ENCODE measurements at regions not wholly inside any gene's neighbourhood (a gene's known extent, or its start where the extent isn't known, plus 50 kb on each side); places are given as distances from the start of the nearest gene placed in this dataset.
A peak's percentile ranks its signal among the peaks of the same experiment; 100 is the strongest.

DNA sequence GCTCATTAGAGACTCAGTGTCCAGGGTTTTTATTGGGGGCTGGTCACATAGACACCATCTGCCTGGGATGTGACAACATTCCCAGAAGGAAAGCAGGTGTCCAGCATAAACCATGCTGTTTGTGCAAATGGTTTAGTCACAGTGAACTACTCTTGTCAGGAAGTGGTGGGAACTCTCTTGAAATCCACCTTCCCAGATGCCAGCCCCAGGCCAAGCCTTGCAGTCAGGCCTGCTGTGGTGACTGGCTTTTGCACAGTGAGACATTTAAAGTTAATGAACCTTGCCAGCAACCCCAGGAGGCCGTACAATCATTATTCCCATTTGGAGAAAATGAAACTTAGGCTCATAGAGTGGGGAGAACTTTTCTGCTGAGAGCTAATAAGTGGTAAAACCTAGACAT lies 242.5 kb upstream of the KCNG1 start:
- no peak for DNase-seq

DNA sequence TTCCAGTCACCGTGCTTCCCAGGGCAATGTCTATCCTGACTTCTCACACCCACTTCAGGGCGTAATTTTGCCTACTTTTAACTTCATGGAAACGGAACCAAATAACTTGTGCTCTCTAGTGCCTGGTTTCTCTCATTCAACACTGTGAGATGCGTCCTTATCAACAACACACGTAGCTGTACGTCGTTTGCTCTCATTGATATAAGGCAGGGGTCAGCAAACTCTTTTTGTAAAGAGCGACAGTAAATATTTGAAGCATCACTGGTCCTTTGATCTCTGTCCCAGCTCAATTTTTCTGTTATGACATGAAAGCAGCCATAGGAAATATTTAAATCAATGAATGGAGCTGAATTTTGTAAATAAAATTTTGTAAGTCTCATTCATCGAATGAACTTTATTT lies 239.3 kb upstream of the KCNG1 start:
- DNase-seq: no peak

DNA sequence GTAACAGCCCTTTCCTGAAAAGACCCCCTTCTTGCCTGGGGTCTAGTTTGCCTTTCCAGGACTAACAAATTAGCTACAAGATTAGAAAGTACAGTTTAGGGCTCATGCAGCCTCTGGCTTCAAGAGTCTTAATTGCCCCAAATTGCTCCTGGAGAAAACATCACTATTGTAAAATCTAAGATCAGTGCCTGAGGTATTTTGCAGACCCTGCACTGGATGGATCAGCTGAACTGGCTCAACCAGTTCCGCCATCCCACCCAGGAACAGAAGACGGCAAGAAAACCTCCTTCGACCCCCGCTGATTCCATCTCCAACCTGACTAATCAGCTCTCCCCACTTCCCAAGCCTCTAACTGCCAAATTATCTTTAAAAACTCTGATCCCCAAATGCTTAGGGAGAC lies 236.5 kb upstream of the KCNG1 start:
- DNase-seq: no peak

DNA sequence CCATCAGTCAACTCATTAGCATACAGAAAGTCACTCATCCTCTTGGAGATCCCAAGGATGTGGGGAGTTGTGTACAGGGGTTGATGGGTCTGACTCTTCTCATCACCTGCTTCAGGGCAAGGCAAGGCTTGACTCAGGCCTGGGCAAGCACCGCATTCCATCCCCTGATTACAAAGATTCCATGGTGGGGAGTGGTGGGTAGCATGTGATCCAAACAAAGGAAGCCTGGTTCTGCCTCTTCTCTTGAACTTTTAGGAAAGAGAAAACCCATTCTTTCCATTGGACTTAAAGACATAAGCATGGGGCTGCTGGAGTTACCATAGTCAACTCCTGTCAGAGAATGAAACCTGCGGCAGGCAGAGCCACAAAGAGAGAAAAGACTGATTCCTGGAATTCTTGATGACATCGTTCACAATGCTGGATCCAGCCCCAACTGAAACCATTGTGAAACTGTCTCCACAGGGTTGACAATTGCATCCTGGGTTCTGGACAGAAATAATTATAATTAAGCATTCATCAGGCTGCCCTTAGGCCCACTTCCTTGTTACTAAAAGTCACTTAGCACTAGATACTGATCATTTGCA lies 235.8 kb upstream of the KCNG1 start:
- DNase-seq: no peak

DNA sequence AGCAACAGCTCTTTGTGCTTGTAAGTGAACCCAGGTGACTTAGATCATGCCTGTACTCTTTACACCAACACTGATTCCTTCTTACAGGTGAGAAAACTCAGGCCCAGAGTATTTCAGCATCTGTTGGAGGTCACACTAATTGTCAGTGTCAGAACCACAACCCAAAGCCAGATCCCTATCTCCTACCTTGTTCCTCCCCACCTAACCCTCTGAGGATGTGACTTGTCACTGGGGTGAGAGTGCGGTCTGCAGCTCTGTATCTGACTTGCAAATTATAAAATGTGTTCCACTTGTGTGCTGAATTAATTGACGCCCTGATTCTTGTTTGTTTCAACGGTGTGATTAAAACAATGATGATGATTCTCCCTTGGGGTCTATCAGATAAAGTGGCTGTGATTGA lies 232.5 kb upstream of the KCNG1 start:
- no peak for DNase-seq

DNA sequence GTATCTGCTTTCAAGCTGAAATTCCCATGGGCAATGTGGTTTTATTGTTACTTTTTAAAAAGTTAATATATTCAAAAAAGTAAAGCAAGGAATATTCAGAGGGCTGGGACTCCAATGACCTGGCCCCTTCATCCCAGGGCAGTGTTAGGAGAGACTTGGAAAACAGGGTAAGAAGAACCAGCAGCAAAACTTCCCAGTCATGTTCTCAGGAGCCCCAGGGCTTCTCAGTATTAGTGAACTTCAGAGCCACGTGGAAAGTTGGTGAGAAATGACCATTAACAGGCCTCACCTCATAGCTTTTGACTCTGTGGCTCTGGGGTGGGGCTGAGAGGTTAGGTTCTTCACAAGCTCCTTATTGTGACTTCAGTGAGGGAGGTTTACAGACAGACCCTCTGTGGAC lies 230.4 kb upstream of the KCNG1 start:
- DNase-seq: no peak

DNA sequence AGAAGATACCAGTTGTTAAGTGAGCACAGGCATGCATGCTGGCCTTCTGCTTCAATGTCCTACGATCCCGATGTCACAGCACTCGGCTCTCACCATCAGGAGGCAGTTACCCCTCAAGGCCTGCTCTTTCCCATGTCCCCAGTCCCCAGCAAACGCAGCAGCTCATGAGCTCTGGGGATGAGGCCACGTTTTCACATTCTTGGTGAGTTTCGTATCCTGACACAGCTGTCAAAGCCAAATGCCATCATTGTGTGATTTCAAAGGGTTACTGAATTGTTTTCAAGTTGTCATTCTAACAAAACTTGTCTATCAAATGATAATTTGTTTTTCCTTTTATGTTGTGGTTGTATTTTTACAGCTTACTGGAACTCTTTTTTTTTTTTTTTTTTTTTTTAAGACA lies 226.9 kb upstream of the KCNG1 start:
- no peak for DNase-seq

DNA sequence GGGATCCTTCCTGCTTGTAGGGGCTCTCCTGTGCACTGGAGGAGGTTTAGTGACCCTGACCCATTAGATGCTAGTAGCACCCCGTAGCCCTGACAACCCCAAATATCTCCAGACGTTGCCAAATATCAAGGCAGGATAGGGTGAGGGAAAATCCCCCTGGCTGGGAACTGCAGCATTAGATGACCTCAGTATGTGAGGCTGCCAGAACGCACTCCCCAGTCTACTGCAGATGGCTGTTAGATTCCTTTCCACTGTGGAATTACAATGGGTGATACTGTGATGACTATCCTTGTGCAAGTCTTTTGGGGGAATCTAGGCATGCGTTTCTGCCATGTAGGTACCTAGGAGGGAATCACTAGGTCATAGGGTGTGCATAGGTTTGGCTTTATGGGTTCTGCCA lies 226.3 kb upstream of the KCNG1 start:
- no peak for DNase-seq

DNA sequence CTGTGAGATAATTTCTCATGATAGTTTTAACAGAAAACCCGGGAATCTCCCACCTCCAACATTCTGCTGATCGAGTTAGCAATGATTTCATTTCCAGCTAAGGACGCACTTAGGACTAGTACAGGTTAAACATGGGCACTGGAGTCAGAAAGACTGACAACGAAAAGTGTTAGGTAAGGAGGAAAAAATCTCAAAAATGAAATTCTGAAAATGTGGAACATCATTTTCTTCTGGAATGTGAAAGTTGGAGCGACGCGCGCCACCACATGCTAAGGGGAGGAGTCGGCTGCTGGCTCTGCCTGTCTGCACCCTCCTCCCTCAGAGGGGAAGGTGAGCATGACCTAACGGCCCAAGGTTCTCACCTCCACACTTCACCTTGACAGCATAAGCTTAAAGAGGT lies 221.6 kb upstream of the KCNG1 start:
- no peak for DNase-seq

DNA sequence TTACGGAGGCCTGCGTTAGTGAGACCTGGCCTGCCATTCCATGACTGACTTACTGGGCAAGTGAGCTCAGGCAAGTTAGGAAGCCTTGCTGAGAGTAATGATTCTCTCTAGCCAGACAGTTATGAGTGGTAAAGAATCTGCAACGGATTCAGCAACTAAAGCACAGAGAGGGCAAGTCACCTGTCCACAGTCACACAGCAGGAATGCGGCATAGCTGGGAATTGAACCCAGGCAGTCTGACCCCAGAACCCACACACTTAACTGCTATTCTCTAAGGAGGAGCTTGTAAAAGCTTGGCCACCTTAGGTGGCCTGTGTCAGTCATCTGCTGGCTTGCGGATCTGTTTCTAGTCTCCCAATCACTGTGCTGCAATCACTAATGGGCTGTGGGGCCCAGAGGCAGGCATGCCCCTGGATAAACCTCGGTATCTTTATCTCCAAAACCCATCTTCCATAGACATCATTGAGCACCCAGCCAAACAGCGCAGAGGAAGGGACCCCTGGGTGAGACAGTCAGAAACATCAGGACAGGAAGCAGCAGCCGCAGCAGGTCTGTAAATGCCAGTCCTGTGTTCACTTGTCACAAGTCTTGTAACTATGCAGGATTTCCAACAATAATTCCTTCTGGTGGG lies 215.9 kb upstream of the KCNG1 start:
- DNase-seq: no peak

DNA sequence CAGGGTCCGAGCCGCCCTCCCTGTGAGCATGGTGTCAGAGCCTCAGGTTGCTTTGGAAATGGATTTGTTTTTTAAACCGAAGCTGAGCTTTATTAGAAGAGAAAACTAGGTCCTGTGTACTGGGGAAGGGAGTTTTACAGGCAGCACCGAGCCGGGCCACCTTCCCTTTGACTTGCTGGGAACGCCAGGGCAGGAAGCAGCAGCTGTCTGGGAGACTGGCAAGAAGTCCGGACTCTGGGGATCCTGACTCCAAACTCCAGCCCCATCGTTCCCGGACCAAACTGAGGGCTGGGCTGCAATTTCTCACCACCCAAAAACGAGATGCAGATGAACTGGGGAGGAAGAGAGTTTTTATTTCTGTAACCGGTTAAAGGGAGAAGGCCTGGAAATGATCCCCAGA lies 214.9 kb upstream of the KCNG1 start:
- no peak for DNase-seq

DNA sequence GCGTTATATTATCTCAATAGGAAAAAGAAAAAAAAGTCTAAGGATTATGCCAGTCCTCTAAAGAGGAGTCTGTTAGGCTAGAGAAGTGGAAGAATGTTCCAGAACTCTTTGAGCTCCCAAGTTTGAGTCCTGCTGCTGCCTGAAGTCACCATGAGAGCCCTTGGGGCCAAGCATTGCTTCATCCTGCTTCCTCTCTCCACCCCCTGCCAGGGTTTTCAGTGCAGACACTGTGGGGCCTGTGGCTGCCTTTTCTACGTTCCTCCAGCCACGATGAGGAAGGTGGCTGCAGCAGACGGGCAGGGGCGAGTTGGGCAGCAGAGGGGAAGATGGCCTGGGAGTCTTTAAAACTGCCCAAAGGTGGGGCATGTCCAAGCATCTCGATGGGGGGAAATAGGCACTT lies 214.4 kb upstream of the KCNG1 start:
- no peak for DNase-seq

DNA sequence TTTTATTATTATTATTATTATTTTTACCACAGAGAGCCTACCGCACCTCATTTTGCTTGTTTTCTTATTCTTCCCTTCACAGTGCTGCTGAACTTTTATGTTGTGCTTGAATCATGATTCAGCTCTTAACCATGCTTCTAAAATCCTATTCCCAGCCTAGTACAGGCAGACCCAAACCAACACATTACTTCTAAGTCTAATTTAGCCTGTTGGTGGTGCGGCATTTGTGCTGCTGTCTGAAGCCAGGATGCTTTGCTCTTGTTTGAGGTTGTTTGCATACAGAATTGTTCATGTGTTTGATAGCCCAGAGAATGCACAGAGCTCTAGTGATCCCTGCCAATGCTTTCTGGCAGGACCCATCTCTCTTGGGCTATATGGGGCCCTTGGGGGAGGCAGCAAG lies 213.5 kb upstream of the KCNG1 start:
- no peak for DNase-seq

DNA sequence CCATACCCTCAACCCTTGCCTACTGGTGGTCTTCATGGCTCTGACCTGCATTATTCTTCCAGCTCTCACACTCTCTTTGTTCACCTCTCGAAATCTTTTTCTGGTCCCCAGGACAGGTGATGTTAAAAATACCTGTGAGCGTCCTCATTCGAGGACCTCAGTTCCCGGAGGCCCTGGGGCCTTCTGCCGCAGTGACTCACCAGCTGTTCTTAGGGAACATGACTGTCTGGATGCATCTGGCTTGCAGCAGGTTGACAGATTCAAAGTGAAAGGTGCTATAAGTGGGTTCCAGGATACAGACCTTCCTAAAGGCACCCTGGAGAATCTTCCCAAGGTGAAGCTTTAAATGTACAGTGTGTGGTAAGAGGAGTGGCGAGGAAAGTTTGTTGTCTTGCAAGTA lies 210.4 kb upstream of the KCNG1 start:
- no peak for DNase-seq

DNA sequence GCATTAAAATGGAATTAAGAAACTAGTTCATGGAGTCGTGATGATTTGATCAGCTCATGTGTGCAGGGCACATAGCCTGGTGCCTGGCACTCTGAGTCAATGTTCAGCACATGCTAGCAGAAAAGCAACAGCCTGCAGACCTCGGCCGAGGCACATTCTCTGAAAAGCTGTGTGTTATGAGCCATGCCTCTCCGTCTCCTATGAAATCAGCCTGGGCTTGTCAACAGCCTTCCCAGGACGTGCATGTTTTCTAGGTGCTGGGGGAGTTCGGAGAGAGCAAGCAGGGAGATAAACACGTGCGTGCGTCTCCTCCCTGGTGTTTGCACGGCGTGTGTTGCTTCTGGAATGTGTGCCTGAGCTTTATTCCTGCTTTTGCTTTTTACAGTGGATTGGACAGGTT lies 207.8 kb upstream of the KCNG1 start:
- no peak for DNase-seq

DNA sequence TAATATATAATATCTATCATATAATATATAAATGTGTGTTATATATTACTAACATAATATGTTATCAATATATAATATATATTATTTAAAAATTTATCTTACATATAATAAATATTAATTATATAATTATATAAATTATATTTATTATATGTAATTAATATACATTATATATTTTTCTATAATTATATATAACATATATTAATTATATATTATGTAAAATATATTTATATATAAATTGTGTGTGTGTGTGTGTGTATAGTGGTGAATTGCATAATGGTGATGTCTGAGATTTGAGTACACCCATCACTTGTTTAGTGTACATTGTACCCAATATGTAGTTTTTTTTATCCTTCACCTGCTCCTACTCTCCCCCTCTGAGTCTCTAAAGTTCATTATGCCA lies 205.9 kb upstream of the KCNG1 start:
- no peak for DNase-seq

DNA sequence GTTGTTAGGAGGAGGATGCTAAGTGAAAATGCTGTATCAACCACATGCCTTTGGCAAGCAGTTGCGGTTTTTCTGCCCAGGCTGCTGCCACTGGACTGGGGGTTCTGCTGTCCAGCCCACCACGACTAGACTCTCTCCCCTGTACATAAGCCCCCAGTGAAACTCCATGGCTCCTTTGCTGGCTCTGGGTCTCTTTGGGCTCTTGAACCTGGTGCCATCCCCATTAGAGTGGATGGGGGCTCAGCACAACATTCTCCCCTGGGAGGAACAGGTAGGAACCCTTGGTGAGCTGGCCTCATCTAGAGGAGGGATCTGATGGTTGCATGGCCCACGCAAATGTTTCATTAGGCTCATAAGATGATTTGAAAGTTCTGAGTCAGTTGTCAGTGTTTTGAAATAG lies 204.8 kb upstream of the KCNG1 start:
- no peak for DNase-seq

DNA sequence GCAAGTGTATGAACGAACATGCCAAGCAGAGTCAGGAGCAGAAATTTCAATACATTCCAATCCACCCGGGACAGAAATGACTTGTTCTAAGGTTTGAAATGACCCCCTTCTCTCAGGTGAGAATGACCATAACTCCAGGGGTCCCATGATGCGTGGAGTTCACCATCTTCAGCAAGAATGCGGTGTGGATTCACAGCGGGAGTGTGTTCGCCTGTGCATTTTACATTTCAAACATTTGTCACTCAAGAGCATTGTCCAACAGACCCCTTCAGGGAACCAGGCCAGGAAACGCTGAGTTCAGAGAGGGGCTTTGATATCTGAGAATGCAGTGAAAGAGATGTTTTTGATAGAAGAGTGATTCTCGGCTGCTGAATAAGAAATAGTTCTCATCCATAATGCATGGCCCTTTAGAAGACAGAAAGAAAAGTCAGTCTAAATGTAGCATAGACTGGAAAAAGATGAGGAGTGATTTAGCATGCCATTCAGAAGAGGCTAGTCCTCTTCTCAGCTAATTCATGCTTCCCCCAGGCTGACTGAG lies 200.3 kb upstream of the KCNG1 start:
- no peak for DNase-seq

DNA sequence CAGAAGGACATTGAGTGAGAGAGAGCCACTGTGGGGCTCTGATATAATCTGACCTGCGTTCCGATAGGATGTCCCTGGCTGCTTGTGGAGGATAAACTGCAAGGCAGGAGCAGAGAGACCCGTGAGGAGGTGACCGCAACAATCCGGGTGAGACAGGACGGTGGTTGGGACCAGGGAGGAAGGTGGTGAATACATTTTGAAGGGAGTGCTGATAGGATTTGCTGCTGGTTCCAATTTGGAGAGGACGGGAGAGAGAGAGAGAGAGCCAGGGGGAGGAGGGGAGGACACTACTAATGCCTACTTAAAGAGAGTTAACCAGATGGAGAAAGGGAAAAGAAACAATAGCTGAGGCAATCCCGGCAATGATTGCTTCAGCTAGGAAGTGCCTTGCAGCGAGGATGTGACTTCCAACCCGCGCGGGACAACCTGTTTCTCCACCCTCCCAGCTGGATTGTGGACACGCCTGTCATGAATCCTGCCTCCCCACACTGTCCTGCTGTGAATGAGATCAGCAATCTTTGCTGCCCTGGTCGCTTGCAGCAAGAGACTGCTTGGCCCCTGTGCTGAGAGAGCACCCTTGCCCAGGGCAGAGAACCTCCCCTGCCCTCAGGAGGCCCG lies 199.0 kb upstream of the KCNG1 start:
- no peak for DNase-seq

DNA sequence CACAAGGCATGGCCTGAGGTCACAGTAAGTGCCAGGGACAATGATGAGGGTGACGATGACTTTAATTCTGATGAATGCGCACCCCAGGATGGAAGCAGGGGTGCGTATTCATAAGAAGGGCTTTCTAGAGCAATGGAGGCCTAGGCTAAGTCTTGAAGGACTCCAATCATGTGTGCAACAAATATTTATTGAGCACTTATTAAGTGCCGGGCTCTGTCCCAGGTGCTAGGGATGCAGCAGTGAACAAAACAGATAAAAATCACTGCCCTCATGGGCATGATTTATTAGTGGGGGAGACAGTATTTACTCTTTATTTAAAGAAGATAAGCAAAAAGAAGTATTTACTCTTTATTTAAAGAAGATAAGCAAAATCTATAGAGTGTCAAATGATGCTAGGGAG lies 198.2 kb upstream of the KCNG1 start:
- no peak for DNase-seq

DNA sequence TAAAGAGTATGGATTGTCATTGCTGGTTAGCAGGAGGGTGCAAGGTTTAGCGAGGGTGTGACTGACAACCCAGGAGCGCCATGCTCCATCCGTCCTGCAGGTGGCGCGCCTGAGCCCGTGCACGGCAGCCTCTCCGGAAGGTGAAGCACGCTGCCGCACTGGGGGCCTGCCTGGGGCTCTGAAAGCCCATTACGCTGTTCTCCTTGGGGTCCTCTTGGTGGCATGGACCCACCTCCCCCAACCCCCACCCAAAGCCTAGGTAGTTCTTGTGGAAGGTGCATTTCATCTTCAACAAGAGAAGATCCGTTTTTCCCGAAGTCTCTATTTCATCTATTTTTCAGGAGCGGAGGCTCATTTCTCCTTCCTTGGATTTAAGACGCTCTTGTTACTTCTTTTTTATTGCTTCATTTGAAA lies 197.4 kb upstream of the KCNG1 start:
- peak; percentile 23 for DNase-seq

DNA sequence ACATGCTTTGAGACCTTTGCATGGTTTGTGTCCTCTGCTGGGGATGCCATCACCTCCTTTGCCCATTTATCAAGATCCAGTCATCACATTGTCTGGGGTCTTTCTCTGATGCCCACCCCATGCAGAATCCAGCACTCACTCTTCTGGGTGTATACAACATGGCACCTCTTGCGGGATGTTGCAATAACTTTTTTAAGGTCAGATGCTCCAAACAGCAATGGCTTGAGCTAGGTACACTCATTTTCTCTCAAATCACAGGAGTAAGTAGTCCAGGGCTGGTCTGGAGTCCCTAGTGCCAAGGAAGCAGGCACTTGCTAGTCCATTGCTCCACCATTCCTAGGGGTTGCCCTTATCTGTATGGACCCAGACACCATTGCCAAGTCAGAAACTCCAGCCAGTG lies 196.6 kb upstream of the KCNG1 start:
- no peak for DNase-seq

DNA sequence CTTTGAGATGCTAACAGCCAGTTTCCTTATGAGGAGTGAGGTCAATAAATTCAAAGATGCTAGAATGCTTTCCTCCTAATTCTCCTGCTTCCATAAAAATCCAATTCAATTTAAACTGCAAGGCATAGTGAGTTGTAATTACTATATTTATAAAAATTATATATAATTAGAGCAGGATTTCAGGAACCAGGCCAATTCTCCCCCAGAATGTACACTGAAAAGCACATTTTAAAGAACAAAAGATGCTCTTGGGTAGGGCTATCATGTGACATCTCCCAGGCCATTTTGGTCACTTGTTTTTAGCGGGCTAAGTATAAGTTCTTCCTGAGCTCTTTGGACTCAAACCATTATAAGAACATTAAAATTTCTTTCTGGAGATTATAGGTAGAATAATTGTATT lies 195.7 kb upstream of the KCNG1 start:
- no peak for DNase-seq

DNA sequence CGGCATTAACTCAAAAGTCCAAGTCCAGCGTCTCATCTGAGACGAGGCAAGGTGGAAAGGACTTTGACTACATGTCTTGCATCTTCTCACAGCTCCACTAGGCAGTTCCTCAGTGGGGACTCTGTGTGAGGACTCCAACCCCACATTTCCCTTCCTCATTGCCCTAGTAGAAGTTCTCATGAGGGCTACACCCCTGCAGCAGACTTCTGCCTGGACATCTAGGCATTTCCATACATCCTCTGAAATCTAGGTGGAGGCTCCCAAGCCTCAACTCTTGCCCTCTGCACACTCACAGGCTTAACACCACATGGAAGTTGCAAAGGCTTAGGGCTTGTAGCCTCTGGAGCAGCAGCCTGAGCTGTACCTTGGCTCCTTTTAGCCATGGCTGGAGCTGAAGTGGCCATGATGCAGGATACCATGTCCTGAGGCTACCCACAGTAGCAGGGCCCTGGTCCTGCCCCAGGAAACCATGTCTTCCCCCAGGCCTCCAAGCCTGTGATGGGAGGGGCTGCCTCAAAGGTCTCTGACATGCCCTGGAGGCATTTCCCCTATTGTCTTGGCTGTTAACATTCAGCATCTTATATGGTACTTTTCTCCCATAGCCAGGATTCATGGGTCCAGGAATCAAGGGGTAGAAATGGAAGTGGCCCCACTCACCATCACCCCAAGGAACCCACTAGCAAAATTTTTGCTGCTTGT lies 194.6 kb upstream of the KCNG1 start:
- DNase-seq: no peak
